Hematopoietic multipotent progenitor cell (in vitro differentiated cells): ENCODE measurements at regions not wholly inside any gene's neighbourhood (a gene's known extent, or its start where the extent isn't known, plus 50 kb on each side); places are given as distances from the start of the nearest gene placed in this dataset.
"Not testable (repeated sequence)": the region's sequence is repeated elsewhere in the genome, so short reads cannot be mapped to it uniquely, and the experiment has no call there.

Source experiments
- DNase-seq, 3 donors: peaks; one replicate each; pipeline ENCODE4 v3.0.0-alpha.2; 2011 to 2015; ENCODE audit warnings: low read depth in 2 of 3, low spot score in 2 of 3

DNA sequence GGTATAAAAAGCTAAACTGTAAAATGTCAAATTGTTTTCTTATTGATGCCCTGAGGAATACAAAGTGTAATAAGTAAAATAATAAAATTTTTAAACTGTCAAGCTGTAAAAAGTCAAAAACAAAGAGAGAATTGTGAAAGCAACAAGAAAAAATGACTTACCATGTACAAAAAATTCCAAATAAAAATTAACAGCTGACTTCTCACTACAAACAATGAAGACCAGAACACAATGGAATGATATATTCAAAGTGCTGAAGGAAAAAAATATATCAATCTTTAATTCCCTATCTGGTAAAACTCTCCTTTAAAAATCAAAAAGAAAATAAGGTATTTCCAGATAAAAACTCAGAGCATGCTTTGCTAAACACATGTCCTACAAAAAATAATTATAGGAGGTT is 883.5 kb downstream of the IGSF11 start:
- DNase-seq, result no peak

DNA sequence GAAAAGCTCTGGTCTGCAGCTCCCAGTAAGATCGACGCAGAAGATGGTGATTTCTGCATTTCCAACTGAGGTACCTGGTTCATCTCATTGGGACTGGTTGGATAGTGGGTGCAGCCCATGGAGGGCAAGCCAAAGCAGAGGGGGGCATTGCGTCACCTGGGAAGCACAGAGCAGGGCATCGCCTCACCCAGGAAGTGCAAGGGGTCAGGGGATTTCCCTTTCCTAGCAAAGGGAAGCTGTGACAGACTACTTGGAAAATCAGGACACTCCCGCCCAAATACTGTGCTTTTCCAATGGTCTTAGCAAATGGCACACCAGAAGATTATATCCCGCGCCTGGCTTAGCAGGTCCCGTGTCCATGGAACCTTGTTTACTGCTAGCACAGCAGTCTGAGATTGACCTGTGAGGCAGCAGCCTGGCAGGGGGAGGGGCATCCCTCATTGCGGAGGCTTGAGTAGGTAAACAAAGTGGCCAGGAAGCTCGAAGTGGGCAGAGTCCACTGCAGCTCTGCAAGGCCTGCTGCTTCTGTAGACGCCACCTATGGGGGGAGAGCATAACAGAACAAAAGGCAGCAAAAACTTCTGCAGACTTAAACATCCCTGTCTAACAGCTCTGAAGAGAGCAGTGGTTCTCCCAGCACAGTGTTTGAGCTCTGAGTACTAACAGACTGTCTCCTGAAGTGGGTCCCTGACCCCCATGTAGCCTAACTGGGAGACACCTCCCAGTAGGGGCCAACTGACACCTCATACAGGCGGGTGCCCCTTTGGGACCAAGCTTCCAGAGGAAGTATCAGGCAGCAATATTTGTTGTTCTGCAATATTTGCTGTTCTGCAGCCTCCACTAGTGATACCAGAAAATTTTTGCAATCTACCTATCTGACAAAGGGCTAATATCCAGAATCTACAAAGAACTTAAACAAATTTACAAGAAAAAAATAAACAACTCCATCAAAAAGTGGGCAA is 871.7 kb downstream of the IGSF11 start:
- DNase-seq, result not testable (repeated sequence)

DNA sequence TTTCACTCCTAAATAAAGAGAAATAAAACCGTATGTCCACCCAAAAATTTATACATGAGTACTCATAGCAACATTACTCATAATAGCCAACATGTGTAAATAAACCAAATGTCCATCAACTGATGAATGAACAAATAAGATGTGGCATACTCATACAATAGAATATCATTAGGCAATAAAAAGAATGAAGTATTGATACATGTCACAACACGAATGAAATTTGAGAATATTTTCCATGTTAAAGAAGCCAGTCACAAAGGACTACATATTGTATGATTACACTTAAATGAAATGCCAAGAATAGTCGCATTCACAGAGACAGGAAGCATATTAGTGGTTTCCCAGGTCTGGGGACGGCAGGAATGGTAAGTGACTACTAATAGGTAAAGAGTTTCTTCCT is 869.2 kb downstream of the IGSF11 start:
- no peak for DNase-seq

DNA sequence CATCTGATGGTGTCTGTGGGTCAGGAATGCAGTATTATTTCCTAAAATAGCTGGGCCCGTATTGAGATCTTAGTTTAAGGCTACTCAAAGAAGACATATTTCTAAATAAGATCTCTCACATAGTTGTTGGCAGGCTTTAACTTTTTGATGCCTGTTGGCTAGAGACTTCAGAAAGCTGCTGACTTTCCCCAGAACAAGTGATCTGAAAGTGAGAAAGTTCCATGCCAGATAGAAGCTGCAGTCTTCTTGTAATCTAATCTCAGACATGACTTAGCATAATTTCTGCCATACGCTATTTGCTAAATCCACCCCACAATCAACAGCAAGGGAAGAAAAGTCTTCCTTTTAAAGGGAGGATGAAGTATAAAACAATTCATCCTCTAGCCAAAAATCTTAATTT is 867.1 kb downstream of the IGSF11 start:
- no peak for DNase-seq

DNA sequence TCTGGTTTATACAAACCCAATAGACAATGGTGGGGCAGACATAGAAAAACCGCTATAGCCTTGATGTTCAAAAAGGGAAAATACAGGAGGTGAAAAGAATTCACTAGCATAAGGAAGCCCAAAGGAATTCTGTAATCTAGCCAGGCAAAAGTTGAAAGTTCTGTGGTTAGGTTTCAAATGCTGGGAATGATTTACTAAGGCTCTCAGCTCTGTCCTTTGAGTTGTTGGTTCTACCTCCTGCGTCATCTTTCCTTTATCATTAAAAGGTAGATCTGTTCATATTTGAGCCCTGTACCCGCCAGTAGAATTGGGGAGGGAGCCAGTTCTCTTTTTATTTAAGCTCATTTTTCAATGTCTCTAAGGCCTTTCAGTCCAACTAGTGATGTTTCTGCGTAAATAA is 866.5 kb downstream of the IGSF11 start:
- DNase-seq, result no peak

DNA sequence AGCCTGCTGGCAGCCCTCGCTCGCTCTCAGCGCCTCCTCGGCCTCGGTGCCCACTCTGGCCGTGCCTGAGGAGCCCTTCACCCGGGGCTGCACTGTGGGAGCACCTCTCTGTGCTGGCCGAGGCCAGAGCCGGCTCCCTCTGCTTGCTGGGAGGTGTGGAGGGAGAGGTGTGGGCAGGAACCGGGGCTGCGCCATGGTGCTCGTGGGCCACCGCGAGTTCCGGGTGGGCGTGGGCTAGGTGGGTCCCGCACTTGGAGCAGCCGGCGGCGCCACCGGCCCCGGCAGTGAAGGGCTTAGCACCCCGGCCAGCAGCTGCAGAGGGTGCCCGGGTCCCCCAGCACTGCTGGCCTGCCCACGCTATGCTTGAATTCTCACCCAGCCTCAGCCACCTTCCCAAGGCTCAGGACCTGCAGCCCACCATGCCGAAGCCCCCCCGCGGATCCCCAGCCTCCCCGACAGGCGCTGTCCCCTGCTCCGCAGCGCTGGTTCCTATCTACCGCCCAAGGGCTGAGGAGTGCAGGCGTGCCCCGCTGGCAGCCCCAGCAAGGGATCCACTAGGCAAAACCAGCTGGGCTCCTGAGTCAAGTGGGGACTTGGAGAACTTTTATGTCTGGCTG is 863.3 kb downstream of the IGSF11 start:
- no peak for DNase-seq

DNA sequence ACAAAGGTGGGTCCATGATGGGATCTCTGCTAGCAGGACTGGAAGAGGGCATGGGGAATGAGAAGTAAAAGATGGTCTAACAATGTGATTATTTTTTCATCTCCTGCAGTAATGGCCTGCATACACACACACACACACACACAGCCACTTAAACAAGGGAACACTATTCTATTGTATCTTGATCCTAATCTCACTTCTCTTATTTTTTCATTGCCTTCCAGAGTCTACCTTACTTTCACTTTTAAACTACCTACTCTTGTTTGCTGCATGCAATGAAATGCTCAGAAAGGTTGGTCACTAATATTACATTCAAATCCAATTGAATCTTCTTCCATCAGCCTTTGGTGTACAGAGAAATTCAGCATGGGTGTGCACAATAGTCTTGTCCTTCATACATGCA is 853.8 kb downstream of the IGSF11 start:
- no peak for DNase-seq

DNA sequence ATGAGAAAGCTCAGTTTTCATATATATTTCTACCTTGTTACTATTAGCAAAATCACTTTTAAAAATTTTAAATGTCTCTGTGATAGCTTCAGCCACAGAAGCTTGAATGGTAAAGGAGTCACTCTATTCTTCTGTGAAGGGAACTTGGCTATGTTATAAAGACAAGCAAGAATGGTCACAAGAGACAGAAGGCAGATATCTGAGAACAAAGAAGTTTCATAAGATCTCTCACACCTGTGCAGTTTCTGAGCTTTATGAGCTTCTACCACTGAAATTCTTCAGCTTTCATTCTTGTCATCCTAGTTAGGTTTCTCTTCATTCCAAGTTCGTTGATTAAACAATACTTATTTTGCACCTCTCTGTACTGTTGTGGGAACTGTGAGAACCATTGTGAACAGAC is 853.4 kb downstream of the IGSF11 start:
- DNase-seq, result no peak

DNA sequence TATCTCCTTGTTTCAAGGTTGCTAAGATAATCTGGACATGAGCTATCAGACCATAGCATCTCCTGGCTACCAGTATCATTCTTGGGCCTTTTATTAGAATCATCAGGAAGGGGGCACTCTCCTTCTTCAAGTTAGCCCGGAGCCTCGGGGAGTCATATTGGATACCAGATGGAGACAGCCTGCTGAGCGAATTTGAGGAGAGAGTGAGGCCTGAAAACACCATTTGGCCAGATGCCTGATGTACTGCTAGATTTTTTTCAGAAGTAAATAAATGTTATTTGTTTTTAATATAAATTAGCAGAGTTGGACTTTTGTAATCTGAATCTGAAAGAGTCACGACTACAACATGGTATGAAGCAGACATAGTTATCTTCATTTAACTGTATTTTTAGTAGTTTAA is 848.6 kb downstream of the IGSF11 start:
- no peak for DNase-seq

DNA sequence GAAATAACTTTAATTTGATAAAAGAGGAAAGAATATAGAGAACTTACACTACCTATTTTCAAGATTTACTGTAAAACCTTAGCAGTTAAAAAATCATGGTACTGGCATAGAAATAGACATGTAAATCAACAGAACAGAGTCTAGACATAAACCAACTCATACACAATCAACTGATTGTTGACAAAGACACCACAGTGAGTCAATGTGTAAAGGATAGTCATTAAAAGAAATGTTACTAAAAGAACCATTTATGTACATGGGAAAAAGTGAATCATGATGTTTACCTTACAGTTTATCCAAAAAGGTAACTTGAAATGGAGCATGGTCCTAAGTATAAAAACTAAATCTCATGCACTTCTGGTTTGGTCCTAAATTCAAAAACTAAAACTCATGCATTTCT is 847.4 kb downstream of the IGSF11 start:
- no peak for DNase-seq

DNA sequence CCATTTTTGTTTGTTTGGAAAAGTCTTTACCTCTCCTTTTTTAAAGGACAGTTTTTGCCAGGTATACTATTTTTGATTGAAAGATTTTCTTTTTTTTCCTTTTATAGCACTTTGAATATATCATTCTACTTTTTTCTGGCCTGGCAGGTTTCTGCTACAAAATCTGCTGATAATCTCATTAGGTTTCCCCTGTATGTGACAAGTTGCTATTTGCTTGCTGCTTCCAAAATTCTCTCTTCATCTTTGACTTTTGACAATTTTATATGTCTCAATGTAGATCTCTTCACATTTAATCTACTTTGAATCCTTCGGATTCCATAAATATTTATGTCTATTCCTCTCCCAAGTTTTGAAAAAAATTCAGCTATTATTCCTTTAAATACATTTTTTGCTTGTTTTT is 838.5 kb downstream of the IGSF11 start:
- no peak for DNase-seq

DNA sequence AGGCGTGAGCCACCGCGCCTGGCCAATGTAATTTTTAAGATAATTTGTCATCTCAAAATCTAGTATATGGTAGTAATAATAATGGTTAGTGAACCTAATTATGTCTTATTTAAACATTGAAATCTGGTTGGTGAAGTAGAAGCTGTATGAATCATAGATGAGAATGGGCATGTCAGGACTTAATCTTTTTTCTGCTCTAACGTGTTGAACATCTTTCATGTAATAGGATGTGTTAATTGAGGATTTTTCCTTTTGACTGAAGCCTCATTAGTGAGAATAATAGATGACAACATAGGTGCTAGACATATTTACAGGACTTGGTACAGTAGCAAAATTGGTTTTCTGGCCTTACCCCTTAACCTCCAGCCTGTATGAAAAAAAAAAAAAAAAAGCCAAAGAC is 835.6 kb downstream of the IGSF11 start:
- DNase-seq, result no peak

DNA sequence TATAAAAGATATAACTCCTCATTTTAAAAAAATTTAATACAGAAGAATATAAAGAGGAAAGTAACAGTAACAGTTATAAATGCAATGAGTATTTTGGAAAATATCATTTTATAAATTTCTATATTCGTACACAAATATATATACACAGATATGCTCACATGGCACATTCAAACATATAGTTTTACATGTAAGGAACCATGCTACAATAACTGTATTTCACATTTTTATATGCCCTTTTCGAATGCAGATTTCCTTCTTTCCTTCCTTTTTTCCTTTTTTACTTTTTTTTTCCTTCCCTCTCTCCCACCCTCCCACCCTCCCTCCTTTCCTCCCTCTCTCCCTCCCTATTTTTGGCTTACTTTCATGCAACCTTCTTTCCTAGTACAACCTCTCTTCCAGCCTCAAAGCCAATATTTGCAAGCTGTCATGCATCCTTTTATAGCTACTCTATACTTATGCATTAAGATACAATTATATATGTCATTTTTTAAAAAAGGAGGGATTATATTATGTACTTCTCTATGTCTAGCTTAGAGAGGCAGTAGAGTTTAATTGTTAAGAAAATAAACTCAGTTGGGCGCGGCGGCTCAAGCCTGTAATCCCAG is 830.5 kb downstream of the IGSF11 start:
- DNase-seq, result no peak

DNA sequence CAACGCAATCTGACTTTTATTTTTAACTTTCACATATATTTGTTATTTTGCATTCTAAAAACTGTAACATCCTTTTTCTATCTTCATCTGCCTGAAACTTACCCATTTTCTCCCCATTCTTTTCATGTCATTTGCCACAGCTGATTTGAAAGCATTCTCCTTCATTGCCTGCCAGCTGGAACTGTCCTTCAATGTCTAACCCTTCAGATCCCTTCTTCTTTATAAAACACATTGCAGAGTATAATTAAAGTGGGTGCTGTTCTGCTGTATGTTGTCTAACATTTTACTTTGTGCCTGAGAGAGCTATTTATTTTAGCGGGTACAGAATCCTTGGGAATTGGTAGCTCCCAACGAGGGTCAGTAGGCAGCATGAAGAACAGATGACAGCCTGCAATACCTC is 827.4 kb downstream of the IGSF11 start:
- no peak for DNase-seq

DNA sequence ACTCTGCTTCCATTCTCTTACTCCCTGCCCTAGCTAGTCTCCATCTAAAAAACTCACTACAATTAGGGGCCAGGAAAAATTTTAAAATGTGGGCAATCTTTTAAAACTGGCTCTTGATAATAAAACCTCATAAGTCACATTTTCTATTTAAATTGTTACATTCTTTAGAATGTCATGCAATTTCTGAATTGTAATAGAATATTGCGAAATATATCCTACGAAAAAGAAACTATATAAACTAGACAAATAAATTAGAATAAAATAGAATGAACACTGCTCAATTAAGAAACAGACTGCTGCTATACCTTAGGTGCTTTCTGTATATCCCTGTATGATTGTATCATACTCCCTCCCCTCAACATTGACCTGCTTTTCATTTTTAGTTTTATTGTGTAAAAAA is 826.0 kb downstream of the IGSF11 start:
- no peak for DNase-seq

DNA sequence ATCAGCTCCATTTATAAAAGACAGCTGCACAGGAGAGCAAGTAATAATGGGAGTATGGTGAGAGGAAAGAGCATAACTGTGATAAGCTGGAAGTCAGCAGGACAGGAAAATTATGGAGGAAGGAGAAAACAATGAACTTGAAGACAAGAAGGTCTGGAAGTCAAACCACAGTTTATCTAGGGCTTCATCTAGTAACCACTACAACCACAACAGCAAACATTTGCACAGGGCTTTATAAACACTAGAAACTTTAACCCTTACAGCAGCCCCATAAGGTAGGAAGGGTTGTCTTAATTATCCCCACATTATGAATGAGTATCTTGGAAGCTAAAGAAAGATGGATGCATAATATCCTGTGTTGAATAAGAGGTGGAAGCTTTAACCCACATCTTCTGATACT is 820.8 kb downstream of the IGSF11 start:
- DNase-seq, result no peak

DNA sequence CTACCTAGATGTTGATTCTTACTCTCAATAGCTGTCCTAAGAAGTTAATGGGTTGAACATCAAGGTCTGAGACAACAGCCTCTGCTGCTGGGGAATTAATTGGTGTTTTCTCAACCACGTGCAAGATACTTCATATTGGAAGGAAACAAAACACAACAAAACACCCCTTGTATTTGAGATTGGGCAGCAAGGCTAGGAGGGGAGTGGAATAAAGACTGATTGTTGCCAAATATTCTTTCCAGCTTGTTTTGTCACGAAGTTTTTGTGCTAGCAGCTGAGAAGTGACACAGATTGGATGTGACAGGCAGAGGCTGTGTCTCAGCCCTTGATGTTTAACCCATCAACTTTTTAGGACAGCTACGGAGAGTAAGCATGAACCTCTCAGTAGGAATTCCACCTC is 808.4 kb downstream of the IGSF11 start:
- DNase-seq, result no peak

DNA sequence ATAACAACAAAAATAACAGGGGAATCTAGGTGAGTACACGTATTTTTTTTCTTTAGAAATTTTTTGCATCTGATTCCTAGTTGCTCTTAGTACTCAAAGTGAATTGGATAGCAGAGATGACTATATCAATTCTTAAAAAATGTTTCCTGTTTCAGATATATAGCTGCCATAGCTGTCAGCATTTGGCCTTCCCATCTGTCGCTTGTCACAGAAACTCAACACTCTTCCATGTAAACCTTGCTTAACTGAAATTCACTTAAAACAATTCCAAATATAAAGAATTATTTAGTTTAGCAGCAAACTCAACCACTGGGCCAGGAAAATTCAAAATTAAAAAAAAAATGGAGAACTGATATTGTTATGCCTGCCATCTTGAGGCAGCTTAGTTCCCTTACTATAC is 807.5 kb downstream of the IGSF11 start:
- no peak for DNase-seq

DNA sequence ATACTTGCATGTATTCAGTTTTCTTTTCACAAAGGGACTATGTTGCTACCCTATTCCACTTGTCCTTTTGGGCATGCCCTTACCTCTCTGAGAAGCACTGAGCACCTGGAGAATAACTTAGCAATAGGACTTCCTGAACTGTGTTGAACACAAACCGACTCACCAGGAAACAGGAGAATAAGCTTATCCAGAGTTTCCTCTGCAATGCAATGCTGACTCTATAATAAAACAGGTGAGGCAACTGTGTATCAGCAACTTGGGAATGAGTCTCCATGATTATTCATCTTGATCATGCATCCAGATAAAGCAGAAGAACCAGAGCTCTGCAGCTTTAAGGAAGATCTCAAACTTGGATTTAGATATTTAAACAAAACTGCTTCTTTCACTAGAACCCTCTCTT is 806.5 kb downstream of the IGSF11 start:
- DNase-seq, result no peak

DNA sequence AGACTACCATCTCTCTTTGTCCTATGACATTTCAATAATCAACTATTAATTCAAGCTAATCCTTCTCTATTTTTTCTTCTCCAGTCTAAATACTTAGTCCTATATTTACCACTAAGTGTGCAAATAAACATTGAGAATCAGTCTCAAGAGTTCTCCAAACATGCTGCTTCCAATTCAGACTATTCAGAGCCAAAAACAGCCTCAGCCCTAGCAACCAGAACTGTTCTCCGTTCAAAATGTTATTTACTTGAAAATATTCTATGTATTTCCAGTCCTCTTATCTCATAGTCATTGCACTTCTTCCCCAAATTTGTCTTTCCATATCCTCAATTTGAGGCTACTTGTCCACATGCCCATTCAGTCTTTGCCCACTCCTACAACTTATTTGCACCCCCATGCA is 805.5 kb downstream of the IGSF11 start:
- no peak for DNase-seq

DNA sequence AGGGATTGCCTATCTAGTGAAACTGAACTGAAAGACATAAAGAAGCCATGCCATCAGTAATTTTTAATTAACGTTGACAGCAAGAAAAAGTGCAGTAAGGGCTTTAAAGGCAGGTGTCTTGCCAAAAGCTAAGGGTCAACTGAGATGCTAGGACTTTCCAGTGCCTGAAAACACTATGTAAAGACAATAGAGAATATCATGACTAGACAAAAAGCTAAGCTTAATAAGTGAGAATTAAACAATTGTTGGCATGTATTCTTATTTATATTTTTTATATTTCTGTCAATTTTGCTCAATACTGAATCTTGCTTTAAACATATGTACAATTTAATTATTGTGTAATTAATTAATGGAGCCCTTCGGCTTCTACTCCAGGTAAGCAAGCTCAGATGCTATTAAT is 803.1 kb downstream of the IGSF11 start:
- no peak for DNase-seq

DNA sequence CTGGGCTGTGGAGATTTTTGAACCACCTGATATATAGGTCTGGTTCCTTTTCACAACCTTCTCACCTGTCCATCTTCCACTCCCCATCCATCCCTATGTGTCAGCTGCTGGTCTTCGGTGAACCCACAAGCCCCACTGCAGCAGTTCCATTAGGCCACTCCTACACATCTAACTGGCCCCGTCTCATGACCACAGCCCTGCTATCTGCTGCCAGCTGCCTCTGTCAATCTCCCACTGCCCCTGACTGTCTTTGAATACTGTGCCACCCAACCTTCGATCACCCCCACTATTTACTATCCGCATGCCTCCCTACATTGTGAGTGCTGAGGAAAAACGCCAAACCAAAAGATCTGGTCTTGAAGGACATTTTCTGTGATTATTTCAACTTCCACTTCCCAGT is 795.4 kb downstream of the IGSF11 start:
- no peak for DNase-seq
